ENCODE measurements at regions not wholly inside any gene's neighbourhood (a gene's known extent, or its start where the extent isn't known, plus 50 kb on each side); places are given as distances from the start of the nearest gene placed in this dataset.

- FAIRE-seq: no peak
- intact Hi-C loops (cut with DNase I): no loop called here
- no peak for DNase-seq
Measured at GRCh38 chr7:13603661-13604060, 385.8 kb downstream of the ETV1 start.

GRCh38 chr7:13604178-13604577 lies 385.3 kb downstream of the ETV1 start:
- H3K4me3 ChIP-seq (ENCODE audit: low read length in 3 of 3): no peak overlapping the region
- H3K9ac ChIP-seq (ENCODE audit: low read length in 3 of 3): no peak overlapping the region
- H3K9me3 ChIP-seq (ENCODE audit: control insufficient read depth in 2 of 3, insufficient read depth in 1 of 3, low read length in 3 of 3): no peaks in the 10 kb centered on the region
- FAIRE-seq: no peak
- no peaks in the 10 kb centered on the region for H3K36me3 ChIP-seq (ENCODE audit: control insufficient read depth in 2 of 3, insufficient read depth in 3 of 3, low read length in 3 of 3)
- TF ChIP-seq CTCF (IDR thresholded peaks at IDR 0.05; ENCODE audit: borderline replicate concordance, extremely low read depth, insufficient read depth): no peak
- H3K4me1 ChIP-seq (ENCODE audit: control insufficient read depth in 2 of 3, insufficient read depth in 2 of 3, low read depth in 1 of 3, low read length in 3 of 3): no peaks in the 10 kb centered on the region
- no peak overlapping the region for H3K27ac ChIP-seq (ENCODE audit: low read depth in 2 of 2, low read length in 2 of 2)
- intact Hi-C loops (cut with DNase I): no loop called here
- no peaks in the 10 kb centered on the region for H3K27me3 ChIP-seq (ENCODE audit: control insufficient read depth, insufficient read depth, low read length)
- no peak for DNase-seq

More at GRCh38 chr7:13603661-13604060, 385.8 kb downstream of the ETV1 start:
- Histone ChIP-seq H3K9me3 (ENCODE audit: control insufficient read depth in 2 of 3, insufficient read depth in 1 of 3, low read length in 3 of 3) (no peaks in the 10 kb centered on the region), H3K36me3 (ENCODE audit: control insufficient read depth in 2 of 3, insufficient read depth in 3 of 3, low read length in 3 of 3) (no peaks in the 10 kb centered on the region), H3K27me3 (ENCODE audit: control insufficient read depth, insufficient read depth, low read length) (no peaks in the 10 kb centered on the region), H3K4me1 (ENCODE audit: control insufficient read depth in 2 of 3, insufficient read depth in 2 of 3, low read depth in 1 of 3, low read length in 3 of 3) (no peaks in the 10 kb centered on the region), H3K4me3 (ENCODE audit: low read length in 3 of 3) (no peak overlapping the region), H3K9ac (ENCODE audit: low read length in 3 of 3) (no peak overlapping the region), H3K27ac (ENCODE audit: low read depth in 2 of 2, low read length in 2 of 2) (no peak overlapping the region)
- no peak for TF ChIP-seq CTCF (IDR thresholded peaks at IDR 0.05; ENCODE audit: borderline replicate concordance, extremely low read depth, insufficient read depth)

- no peaks in the 10 kb centered on the region for H3K27me3 ChIP-seq (ENCODE audit: control insufficient read depth, insufficient read depth, low read length)
- no peaks in the 10 kb centered on the region for H3K9me3 ChIP-seq (ENCODE audit: control insufficient read depth in 2 of 3, insufficient read depth in 1 of 3, low read length in 3 of 3)
- DNase-seq: no peak
- no peaks in the 10 kb centered on the region for H3K4me1 ChIP-seq (ENCODE audit: control insufficient read depth in 2 of 3, insufficient read depth in 2 of 3, low read depth in 1 of 3, low read length in 3 of 3)
- intact Hi-C loops (cut with DNase I): no loop called here
- H3K36me3 ChIP-seq (ENCODE audit: control insufficient read depth in 2 of 3, insufficient read depth in 3 of 3, low read length in 3 of 3): no peaks in the 10 kb centered on the region
- FAIRE-seq: no peak
- no peak for TF ChIP-seq CTCF (IDR thresholded peaks at IDR 0.05; ENCODE audit: borderline replicate concordance, extremely low read depth, insufficient read depth)
- no peak overlapping the region for H3K27ac ChIP-seq (ENCODE audit: low read depth in 2 of 2, low read length in 2 of 2)
- H3K9ac ChIP-seq (ENCODE audit: low read length in 3 of 3): no peak overlapping the region
- no peak overlapping the region for H3K4me3 ChIP-seq (ENCODE audit: low read length in 3 of 3)
Measured at GRCh38 chr7:13610372-13610771, 379.1 kb downstream of the ETV1 start.

- H3K27ac ChIP-seq (ENCODE audit: low read depth in 2 of 2, low read length in 2 of 2): no peak overlapping the region
- DNase-seq: no peak
- H3K9me3 ChIP-seq (ENCODE audit: control insufficient read depth in 2 of 3, insufficient read depth in 1 of 3, low read length in 3 of 3): no peaks in the 10 kb centered on the region
- no peaks in the 10 kb centered on the region for H3K4me1 ChIP-seq (ENCODE audit: control insufficient read depth in 2 of 3, insufficient read depth in 2 of 3, low read depth in 1 of 3, low read length in 3 of 3)
- no peaks in the 10 kb centered on the region for H3K36me3 ChIP-seq (ENCODE audit: control insufficient read depth in 2 of 3, insufficient read depth in 3 of 3, low read length in 3 of 3)
- H3K9ac ChIP-seq (ENCODE audit: low read length in 3 of 3): no peak overlapping the region
- intact Hi-C loops (cut with DNase I): no loop called here
- no peak overlapping the region for H3K4me3 ChIP-seq (ENCODE audit: low read length in 3 of 3)
- H3K27me3 ChIP-seq (ENCODE audit: control insufficient read depth, insufficient read depth, low read length): no peaks in the 10 kb centered on the region
- no peak for TF ChIP-seq CTCF (IDR thresholded peaks at IDR 0.05; ENCODE audit: borderline replicate concordance, extremely low read depth, insufficient read depth)
- FAIRE-seq: no peak
Measured at GRCh38 chr7:13615679-13616078, 373.8 kb downstream of the ETV1 start.
